GM19035 (cell line): ENCODE measurements at regions not wholly inside any gene's neighbourhood (a gene's known extent, or its start where the extent isn't known, plus 50 kb on each side); places are given as distances from the start of the nearest gene placed in this dataset.

Experiments used
- ATAC-seq: cut with Tn5 transposase; IDR thresholded peaks from one replicate; pipeline ENCODE4 v1.9.1; 2021; ENCODE audit not compliant: unreplicated experiment

DNA sequence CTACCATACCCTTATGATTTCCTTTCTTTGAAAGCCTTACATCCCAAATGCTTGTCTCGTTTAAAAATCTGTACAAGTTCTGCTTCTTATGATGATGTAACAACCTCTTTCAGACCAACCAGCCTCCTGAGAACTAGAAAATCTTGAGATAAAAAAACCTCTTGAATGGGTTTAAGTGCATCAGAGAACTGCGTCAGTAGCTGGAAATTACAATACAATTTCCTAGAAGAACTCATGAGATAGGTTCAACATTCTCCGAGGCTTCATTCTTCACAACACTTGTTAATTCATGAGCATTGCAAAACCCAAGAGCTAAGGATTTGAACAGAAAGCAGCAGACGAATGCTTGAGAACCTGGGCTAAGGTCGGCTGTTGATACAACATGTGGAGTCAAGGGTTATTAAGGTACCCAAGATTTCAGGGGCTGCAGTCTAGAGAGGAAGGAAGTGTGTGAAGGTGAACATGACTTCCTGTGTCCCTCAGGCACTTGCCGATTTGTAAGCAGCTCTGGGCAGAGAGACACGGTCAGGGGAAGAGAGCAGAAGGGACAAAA, 286.0 kb downstream of the ICE1 start:
- ATAC-seq, result no peak

DNA sequence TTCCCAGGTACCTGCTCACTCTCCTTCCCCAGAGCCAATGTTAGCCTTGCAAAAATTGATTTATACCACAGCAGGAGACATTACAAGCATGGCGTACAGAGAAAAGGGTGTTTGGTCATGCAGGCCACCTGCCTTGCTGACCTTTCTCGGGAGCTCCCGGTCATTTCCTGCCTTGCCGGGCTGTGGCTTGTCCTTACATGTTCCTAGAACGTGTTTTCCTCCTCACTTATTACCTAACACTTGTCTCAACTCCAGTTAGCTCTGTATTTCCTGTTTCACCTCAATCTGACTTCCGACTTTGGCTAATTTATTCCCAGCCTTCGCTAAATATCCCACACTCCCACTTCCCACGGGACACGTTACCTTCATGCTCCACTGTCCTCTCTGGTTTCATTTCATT, 282.5 kb downstream of the ICE1 start:
- ATAC-seq, result no peak

DNA sequence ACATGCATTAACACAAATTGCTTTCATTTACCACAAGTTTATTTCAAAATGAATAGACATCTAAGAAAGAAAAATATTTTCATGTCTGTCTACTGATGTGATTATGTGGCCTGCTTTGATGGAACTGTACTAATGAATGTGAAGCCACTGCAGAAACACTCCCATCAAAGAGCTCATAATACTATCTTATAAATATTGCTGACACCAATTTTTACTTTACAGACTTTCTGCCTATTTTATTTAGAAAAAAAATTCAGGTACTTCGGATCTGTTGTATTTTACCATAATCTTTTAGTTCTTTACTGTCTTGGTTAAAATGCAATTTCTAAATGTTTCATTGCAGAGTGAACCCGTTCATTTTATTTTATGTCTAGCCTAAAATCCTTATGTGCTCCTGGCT, 281.9 kb downstream of the ICE1 start:
- ATAC-seq, result no peak

GRCh38 chr5:5702934-5703333, 280.5 kb downstream of the ICE1 start:
- no peak for ATAC-seq

DNA sequence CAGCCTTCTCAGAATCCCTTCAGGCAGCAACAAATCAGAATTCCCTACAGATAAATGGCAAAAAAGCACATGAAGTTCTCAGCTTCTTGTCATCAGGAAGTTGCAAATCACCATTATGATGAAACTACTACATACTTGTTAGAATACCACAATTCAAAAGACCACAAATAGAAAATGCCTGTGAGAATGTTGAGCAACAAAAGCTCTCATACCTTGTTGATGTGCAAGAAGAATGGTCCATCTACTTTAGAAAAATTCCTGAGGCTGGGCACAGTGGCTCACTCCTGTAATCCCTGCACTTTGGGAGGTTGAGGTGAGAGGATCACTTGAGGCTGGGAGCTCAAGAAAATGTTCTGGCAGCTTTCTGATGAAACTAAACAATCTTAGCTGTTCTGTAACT, 278.1 kb downstream of the ICE1 start:
- ATAC-seq, result no peak

GRCh38 chr5:5699062-5699461, 276.6 kb downstream of the ICE1 start:
- no peak for ATAC-seq

- no peak for ATAC-seq
Measured at GRCh38 chr5:5695266-5695665, 272.8 kb downstream of the ICE1 start.

DNA sequence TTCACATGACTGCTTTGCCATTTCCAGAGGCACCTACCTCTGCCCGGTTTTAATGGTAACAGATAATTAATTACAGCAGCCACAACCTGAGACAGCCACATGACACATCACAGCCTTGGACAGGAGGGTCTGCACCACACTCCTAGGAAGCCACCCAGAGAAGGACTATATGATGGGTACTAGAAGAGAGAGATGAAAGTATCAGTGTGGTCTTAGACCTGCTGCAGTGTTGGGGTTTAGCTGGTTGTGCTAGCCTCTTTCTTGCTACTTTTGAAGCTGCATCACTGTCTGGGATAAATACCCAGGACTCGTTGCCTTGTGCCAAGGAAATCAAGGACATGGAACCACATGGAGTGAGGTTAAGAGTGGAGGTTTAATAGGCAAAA, 266.4 kb downstream of the ICE1 start:
- no peak for ATAC-seq

DNA sequence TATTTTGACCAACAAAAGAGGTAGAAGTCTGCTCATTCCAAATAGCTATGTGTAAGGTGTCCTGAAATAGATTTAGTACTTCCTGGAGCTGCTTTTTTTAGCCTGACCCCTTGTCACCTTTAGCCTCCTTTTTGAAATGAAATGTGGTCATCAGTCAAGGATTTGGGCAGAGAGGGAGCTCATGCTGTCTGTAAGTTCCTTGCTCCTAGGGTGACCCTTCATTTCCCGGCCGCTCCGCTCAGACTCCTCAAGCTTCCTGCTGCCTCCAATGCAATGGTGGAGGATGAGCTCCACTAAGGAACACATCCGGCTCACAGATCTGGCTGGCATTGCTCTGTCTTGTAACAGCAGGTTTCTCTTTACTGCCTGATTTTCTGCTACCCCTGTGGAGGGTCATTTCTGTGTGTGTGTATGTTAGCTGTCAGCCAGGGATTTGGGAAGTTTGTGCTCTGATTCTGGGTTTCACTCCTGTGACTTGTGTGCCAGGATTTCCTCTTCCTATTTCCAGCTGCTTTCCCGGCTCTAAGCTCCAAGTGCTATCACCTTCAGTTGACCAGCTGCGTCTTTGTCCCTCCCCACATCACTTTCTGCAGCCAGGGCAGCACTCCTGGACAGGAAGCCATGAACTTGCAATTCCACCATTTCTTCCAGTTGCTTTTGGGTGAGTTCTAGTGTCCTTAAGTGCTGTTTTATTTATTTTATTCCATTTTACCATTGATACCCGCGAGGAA, 265.9 kb downstream of the ICE1 start:
- no peak for ATAC-seq

GRCh38 chr5:5687113-5687512, 264.6 kb downstream of the ICE1 start:
- no peak for ATAC-seq

- no peak for ATAC-seq
Measured at GRCh38 chr5:5686356-5686755, 263.9 kb downstream of the ICE1 start.

DNA sequence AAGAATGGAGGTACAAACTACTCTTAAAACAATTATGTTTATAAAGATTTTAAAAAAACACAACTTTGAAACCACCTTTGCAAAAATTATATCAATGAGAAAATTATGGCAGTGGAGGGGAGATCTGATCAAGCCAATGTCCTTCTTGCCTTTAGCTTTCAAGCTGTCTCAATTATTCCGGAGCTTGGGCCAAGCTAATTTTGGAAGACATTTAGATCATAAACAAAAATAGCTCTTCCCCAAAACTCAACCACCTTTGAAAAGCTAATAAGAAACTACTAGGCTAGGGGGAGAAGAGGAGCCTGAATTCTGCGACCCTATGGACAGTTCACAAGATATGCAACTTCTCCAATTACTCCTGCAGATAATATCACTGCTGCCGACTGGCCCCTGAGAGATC, 263.3 kb downstream of the ICE1 start:
- no peak for ATAC-seq

GRCh38 chr5:5683174-5683573, 260.7 kb downstream of the ICE1 start:
- no peak for ATAC-seq

DNA sequence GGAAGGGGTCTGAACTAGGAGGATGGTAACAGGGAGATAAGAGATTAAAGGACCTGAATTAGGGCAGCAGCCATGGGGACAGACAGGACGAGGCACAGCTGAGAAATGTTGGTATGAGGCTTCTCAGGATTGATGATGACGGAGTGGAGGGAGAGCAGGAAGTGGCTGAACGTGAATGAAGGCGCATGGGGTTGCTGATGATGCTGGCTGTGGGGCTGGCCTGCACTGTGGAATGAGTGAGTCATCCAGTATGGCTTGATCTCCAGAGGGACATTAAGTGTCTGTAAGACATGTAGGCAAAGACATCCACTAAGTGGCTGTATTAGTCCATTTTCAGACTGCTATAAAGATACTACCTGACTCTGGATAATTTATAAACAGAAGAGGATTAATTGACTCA, 256.4 kb downstream of the ICE1 start:
- no peak for ATAC-seq

DNA sequence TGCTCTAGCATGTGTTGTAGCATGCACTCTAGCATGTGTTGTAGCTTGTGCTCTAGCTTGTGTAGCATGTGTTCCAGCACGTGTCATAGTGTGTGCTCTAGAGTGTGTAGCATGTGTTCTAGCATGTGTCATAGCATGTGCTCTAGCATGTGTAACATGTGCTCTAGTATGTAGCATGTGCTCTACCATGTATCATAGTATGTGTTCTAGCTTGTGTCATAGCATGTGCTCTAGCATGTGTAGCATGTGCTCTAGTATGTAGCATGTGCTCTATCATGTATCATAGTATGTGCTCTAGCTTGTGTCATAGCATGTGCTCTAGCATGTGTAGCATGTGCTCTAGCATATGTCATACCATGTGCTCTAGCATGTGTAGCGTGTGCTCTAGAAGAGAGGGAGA, 255.3 kb downstream of the ICE1 start:
- no peak for ATAC-seq

DNA sequence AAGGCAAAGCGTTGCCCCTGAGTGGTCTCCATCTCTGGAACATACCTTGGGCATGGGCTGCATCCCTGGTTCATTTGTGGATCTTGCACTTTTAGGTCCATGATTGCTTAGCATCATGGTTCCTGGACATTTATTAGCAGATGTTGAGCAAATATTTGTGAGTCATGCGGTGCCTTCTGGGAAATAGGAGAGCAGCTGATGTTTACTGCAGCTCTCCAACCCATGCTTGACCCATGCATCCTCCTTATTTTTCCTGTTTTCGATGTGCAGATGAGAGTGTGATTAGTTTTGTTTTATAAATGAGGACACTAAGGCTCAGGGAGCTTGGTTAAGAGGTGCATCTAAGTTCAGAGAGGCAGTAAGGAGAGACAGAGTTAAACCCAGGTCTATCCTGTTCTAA, 253.7 kb downstream of the ICE1 start:
- no peak for ATAC-seq

DNA sequence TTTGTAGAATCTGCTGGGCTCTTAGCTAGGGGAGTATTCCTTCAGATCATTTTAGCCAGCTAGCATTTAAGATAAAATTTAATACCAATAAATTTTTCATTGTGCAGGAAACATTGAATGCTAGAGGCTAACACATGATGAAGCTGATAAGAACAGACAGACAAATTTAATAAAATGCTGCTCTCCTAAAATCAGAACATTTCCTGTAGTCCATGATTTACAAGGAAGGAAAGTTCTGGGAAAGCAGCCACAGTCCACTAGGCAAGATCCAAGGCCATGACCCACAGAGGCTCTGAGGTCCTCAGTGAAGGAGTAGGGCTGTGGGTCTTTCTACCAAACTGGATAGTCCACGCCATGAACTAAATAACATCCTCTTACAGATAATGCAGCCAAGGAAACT, 253.0 kb downstream of the ICE1 start:
- no peak for ATAC-seq

DNA sequence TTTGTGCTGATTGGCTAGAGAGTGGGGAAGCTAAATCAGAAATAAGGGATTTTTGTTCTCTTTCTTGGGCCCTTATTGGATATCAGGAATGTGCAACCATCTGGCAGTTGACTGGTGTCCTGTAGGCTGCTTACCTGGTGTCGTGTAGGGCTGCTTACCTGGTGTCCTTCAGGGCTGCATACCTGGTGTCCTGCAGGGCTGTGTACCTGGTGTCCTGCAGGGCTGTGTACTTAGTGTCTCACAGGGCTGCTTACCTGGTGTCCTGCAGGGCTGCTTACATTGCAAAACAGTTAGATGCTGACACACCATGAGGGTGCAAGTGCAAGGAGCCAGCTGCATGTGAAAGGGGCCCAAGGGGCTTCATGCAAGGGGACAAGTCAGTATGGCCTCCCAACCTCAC, 249.3 kb downstream of the ICE1 start:
- ATAC-seq, result no peak

GRCh38 chr5:5667136-5667554, 244.7 kb downstream of the ICE1 start:
- no peak for ATAC-seq

DNA sequence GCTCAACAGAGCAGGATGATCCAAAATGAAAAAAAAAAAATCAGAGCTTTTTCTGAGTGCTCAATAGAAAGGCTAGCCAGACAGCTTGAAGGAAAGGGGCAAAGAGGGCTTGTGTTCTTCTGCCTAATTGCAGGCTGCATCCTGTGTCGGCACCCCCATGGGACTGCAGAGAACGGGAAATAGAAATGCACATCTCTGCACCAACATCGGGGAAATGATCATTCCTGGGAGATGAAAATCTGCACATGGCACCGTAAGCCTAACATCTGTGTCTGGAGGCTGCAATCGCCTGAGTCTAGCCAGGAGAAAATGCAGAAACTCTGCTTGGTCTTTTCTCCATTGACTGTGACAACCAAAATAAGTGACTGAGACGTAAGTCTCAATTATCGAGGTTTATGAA, 243.9 kb downstream of the ICE1 start:
- no peak for ATAC-seq

DNA sequence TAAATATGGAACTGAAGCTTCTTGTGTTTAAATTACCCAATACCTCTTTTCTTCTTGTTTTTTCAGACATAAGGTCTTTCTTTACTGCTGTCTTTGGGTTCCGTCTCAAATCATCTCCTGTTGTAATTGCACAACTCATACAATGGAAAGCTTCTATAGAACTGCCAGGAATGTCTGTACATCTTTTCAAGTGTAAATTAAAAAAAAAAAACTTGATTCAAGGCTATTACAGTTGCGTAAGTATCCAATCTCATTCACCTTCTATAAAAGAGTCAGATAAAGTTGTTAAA, 243.5 kb downstream of the ICE1 start:
- no peak for ATAC-seq

DNA sequence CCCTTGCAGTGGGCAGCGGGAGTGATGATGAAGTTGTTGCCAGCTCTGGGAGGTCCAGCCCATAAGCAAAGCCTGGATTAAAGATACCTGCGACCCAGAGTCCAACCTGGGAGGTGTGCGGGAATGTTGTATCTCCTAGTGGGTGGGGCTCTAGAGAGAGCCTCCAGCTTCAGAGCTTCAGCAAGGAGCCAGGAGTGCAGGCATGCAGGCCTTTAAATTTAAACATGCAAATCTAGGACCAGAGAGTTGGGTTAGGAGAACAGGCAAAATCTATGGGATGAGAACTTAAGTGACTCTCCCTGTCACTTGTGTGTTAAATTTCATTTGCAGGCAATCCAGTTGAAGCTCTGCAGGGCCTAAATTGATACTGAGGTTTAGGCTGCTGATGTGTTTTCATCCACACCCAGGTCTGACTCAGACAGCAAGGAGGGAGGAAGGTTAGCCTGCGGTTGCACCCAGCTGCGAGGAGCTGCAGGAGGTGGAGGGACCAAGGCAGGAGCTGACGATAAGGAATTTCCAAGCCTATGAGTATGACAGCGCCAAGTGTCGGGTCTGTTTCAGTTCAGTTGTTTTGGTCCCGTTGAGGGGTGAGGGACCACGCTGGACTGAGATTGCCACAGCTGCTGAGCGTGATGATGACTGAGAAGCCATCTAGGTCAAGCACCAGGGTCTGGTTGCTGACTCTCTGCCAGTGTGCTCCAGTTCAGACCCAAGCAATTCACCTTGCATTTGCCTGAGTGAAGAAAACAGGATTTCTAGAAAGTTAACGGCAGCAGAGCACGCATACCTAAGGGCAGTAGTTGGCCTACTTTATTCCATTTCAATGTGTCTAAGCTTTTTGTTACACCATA, 243.0 kb downstream of the ICE1 start:
- ATAC-seq, result no peak
